ENCODE measurements at regions not wholly inside any gene's neighbourhood (a gene's known extent, or its start where the extent isn't known, plus 50 kb on each side); places are given as distances from the start of the nearest gene placed in this dataset.

- DNase-seq = no peak
These were observed 98.0 kb downstream of the DLL1 start for GRCh38 chr6:170192905-170193304.

DNA sequence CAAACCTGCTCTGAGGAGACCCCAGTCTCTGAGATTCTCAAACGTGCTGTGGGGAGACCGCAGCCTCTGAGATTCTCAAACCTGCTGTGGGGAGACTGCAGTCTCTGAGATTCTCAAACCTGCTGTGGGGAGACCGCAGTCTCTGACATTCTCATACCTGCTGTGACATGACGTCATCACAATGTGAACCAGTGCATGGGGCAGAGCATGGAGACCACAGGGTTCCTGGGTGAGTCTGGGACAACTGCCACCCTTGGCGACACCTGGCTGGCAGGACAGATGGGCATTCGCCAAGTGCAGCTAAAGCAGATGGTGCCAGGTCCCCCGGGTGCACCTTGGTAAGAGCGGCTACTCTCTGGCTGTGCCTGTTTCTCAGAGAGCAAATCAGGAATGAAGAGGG is 98.8 kb downstream of the DLL1 start:
- DNase-seq = peak; percentile 73

DNA sequence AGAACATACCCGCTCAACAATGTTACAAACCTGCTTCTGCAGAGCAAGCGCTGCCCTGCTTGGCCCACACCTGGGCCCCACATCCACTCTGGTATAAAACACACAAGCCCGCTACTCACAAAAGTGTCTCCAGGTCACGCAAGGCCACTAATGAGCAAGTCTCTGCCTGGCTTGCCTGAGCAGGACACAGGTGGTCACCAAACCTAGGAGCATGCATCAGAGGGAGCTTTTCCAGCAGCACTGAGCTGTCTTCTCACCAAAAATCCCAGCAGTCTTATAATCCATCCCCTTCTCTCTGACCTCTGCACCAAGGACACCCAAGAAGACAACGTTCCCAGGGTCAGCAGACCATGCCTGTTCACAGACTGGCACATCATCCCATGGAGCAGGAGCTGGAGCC is 100.8 kb downstream of the DLL1 start:
- DNase-seq = no peak

DNA sequence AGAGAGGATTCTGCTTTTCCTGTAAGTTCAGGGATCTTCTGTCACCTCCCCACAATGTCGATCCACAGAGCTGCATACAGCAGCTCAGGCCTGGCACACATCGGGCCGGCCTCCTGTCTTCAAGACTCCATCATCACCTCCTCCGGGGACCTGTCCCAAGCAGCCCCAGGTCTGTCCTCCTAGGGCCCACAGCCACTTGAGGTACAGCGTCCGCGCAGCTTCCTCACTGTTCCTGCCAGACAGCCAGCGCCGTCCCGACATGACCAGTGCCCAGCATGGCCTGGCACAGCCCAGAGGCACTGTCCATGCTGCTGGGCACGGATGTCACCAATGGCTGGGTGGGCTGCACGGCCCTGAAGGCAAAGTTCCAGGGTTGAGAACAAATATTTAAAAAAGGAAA is 101.6 kb downstream of the DLL1 start:
- DNase-seq = no peak

DNA sequence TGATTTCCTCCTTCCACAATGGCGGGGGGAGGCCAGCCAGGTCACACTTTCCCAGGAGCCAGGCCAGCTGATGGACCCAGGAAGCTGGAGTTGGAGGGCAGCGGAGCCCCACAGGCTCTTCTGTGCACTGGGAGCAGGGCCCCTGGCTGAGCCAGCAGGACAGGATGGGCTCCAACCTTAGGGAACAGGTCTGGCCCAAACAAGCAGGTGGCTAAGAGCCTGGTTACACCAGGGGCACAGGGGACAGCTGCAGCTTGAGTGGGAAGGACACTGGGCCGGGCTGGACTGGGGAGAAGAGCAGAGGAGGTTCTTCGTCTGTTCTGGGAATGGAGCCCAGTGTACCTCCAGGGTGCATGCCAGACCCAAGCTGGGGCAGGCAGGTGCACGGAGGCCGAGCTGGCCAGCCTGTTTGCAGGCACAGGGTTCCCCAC is 102.3 kb downstream of the DLL1 start:
- no peak for DNase-seq

DNA sequence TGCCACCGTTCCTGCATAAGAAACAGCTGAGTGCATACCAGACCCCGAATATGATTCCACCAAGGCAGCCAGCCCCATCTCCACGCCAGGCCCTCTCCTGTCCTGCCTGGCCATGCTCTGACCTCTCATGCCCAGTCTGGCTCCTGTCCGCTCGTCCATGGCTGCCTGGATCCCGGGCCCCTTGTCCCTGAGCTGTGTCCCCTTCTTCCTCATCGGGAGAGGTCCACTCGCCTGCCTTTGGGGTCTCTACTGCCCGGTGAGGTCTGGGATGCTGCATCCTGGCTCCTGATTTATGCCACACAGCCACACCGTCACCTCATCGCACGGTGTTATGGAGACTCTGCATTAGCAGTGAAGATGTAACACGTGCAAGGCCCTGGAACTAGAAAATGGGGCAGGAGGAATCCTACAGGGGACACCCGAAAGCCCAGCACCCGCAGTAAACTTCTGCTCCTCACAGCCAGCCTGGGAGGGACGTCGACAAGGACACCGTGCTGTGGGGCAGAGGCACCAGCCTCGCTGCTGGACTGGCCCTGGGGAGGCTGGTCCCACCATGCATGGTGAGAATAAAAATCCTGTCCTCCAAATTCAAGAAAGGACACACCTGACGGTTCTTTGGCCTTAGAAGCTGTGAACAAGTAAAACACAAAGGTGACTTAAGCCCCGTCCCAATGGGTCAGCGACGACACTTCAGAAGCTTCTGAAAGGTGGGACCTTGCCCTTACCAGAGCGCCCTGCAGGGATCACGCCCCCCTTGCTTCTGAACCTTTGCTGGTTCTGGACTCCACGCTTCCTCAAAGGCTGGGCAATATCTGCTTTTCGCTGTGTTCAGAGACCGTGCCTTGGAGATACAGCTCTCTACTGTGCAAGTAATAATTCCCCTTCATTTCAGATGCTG is 103.0 kb downstream of the DLL1 start:
- DNase-seq = no peak

GRCh38 chr6:170186941-170187668 is 103.8 kb downstream of the DLL1 start:
- peak; percentile 97 for DNase-seq

GRCh38 chr6:170186006-170186935 is 104.6 kb downstream of the DLL1 start:
- peak; percentile 96 for DNase-seq

- peak; percentile 58 for DNase-seq
These were observed 105.5 kb downstream of the DLL1 start for GRCh38 chr6:170185175-170185978.

DNA sequence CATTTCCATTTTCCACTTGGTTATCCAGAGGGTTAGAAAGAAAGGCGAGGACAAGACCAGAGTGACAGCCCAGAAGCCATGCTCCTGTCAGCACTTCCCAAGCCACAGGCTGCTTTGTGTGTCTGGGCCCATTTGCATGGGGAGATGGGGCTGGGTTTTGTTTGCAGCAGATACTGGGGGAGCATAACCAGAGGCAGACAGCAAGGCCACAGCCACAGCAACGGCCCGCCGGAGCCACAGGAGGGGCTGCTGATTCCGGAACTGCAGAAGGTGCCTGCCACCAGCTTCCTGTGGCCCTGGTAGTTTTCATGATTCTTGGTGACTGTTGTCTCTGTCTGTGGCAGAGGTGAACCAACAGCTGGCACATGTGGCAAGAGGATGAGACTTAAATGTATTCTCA is 106.6 kb downstream of the DLL1 start:
- DNase-seq = no peak

- no peak for DNase-seq
These were observed 107.4 kb downstream of the DLL1 start for GRCh38 chr6:170183521-170183920.

GRCh38 chr6:170182781-170183120 is 108.1 kb downstream of the DLL1 start:
- DNase-seq = no peak

DNA sequence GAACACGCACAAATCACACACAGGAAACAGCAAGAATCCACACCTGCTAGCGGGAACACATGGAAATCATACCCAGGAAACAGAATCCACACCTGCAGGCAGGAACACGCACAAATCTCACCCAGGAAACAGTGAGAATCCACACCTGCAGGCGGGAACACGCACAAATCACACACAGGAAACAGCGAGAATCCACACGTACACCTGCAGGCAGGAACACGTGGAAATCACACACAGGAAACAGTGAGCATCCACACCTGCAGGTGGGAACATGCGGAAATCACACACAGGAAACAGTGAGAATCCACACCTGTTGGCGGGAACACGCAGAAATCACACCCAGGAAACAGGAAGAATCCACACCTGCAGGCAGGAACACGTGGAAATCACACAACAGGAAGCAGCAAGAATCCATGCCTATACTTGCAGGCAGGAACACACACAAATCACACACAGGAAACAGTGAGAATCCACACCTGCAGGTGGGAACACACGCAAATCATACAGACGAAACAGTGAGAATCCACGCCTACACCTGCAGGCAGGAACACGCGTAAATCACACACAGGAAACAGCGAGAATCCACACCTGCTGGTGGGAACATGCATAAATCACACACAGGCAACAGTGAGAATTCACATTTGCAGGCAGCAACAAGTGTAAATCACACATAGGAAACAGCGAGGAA is 108.6 kb downstream of the DLL1 start:
- DNase-seq = no peak

GRCh38 chr6:170181338-170181690 is 109.6 kb downstream of the DLL1 start:
- DNase-seq = no peak

DNA sequence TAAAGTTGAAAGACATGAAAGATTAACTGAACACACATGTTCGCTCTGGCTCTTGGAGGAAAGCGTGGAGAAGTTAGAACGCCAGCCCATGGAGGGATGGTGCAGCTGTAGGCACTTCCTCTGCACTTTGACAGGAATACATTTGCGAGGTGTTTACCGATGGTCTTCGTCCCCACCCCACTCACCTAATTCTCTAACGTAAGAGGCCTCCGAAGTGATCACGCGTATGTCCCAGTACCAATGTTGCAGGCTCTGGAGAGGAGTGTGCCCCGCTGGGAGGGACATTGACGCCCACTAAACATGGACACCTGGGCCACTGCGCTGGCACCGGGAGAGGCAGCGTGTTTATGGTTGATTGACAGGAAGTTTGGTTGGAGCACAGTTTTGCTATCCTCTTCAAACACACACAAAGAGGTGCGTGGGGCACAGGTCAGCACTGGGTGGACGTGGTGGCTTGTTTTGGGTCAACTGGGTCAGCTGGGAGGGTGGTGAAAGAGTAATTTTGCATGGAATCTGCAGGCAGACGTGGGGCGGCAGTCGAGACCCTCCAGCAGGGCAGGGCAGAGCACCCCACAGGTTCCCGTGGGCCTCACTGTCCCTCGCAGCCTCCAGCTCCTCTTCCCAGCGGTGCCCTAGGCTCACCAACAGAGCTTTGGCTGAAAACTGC is 110.1 kb downstream of the DLL1 start:
- DNase-seq = no peak

- peak; percentile 74 for DNase-seq
These were observed 111.1 kb downstream of the DLL1 start for GRCh38 chr6:170179616-170180324.

GRCh38 chr6:170178561-170179477 is 112.1 kb downstream of the DLL1 start:
- DNase-seq = peak; percentile 99

DNA sequence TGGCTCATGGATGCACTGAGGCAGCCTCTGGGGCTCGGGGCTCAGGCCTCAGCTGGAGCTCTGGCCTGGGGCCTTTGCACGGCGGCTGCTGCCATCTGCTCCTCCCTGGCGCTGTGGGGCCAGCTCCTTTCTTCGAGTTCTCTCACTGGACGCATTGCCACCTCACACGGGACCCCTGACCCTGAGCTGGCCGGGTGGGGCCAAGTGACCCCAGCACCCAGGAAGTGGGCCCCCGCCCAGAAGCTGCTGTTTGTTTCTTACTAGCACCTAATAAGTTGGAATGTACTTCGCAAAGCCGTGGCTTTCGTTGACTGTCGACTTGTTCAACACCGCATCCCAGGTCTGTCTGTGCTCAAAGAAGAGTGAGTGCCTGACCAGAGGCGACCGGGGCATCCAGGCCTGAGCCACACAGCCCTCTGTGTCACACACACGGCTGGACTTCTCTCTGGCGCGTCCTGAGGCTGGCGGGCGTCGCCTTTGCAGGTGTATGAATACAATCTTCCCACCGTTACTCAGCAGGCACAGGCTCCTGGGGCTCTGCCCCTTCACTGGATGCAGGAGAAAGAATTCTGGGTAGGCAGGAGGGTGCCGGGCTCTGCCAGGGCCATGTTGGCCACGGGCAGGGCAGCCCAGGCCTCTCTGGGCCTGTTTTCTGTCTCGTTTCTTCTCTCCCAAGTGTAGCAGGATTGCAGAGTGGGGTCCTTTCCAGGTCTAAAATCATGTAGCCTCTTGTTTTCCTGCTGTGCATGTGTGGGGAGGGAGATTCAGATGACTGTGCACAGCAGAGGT is 112.9 kb downstream of the DLL1 start:
- peak; percentile 81 for DNase-seq

All from NCI-H69 (cell line).